Activated CD4-positive, CD25-positive, alpha-beta regulatory T cell treated with anti-CD3 and anti-CD28 coated beads, Interleukin-2, amount 50 U/mL, for 24 hours (primary cell): ENCODE measurements at regions not wholly inside any gene's neighbourhood (a gene's known extent, or its start where the extent isn't known, plus 50 kb on each side); places are given as distances from the start of the nearest gene placed in this dataset.

Experiments used
- ATAC-seq, 2 donors: fragments of 150-1000 bp; cut with Tn5 transposase; one replicate each; pipeline ENCODE4 v1.10.0; 2021; ENCODE audit warnings: mild to moderate bottlenecking in 1 of 2, moderate library complexity in 1 of 2

DNA sequence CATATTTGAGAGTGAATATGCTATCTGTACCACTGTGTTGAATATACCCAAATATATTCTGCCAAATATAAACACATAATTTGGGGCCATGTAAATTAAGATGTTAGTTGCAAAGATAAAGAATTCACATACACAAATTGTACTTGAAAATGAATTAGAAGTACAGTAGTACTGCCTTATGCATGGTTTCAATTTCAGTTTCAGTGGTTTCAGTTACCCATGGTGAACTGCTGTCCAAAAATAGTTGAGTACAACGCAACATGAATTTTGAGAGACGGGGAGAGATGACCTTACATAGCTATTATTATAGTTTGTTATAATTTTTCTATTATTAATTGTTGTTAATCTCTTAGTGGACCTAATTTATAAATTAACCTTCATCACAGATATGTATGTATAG, 1313.0 kb upstream of the FAM98A start:
- ATAC-seq, result no peak

DNA sequence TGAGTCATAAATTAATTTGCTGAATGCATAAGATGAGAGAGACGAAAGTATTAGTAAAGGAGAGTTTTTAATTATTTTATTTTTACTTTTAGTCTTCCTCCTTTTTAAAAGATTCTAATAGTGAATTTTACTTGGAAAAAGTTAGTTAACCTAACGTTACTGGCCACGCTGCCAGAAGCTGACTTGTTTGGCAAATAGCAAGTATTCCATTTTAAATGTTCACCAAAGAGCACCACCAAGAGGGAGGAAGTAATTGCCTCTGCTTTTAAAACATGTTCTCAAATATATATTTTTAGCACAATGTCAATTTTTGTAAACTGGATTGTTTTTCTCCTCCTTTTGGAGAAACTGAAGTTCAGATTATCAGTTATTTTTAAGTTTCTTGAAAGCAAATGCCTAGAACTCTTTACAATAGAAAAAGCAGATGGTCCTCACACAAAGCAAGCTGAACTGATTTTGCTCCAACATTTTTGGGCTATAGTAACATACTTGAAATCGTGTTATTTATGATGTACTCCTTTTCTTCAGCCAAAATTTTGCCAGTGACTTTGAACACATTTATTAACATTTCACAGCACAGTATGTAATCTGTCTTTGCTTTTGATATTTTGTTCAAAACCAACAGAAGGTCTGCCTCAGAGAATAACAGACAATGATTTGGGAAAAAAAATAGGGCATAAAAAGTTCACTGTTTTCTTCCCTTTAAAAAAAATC, 1311.0 kb upstream of the FAM98A start:
- ATAC-seq, result no peak

DNA sequence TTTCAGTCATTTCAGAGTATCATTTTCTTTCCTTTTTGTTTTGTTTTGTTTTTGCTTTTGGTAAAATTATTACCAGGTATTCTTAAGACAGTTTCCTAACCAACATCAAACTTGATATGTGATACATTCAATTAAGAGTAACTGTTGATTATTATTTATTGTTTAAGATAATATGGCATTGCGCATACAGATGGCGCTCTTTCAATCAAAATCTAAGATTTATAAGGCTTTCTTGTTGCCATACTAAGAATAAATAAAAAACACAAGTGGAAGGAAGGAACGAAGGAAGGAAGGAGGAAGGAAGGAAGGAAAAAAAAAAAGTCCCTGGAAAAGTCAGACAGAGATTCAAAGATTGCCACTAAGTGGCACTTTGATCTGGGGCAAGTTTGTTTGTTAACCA, 1308.7 kb upstream of the FAM98A start:
- ATAC-seq, result no peak

DNA sequence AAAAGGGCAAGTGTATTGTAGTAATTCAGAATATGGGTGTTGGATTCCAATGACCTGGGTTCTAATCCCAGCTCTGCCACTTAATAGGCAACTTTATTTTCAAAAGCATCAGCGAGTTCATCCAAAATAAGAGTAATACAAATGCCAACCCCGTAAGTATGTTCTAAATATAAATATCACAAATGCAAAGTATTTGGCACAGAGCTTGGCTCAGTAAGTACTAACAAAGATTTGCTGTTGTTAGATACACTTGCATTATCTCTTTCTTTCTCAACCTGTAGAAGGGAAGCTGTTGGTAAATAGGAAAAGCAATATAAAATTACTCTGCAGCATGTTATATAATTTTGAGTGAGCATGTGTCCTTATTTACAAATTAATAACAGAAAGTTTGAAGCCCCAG, 1302.6 kb upstream of the FAM98A start:
- ATAC-seq, result no peak

DNA sequence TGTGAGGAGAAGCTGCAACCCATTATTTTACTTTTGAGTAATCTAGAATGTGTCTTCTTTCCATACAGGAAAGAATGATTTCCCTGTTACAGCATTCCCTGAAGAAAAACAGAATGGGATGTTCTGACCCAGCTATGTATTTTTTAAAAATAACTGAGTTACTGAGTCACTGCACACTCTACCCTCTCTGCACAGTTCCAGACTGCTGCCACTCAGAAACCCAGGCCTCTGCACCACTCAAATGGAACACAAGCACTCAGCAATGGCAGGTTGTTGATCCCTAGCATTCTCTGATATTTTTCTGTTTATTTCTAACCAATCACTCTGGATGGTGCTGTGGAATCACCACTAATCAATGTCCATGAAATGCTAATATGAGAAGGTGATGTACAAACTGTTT, 1300.0 kb upstream of the FAM98A start:
- ATAC-seq, result no peak

DNA sequence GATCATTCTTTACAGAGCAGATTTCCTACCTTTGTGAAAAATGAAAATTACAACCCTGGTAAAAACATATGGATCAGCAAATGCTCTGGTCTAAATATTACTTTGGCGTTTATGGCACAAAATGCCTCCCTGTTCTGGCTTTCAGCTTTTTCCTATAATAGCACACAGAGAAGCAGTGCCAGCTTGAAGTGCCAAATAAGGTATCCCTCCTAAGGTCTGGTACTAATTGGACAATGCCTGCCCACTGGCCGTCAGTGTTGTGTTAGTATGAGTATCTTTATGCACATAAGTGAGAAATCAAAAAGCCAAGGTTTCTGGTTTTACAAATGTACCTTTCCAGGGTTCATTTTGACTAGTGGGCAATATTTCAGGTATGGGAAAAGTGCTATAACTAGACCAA, 1293.7 kb upstream of the FAM98A start:
- ATAC-seq, result no peak

DNA sequence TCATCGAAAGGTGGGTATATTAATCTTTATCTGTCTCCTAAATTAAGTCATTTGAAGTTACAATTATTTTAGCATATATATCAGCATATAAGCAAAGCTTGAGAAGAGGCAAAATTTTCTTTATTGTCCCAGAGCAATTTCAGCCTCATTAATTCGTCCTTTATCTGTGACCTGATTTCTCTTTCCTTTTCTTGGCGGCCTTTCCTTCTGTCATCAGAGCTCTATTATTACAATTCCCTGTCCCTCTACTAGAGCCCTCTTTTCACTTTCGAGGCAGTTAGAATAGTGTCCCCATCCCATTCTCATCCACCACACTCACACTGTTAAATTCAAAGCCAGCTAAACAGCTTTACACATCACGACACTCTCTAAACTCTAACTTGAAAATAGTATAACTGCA, 1293.2 kb upstream of the FAM98A start:
- ATAC-seq, result no peak

DNA sequence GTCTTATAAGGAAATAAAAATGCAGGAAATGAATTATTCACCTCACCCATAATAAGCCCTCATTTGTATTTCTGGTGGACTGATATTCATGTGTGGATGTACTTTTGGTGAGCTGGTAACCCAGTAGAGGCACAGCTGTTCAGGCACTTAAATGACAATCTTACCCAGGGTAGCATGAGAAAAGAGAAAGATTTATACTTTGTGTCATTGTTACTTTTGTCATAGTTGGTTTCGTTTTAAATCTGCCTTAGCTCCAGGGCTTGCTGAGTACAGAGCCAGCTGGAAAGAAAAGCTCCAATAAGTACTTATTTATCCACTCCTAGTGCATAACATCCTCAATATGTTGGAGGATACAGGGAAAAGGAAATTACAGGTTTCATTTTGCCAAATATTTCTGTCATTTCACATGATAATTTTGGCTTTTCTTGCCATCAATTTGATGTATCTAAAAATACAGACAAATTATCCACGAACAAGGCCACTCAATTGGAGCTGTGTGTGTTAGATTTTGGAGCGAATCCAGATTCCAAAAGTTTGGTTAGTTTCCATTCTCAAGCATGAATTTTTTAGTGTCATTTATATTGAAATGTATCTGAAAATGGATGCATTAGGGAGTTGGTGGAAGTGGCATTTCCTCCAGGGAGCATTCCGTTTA, 1276.1 kb upstream of the FAM98A start:
- ATAC-seq, result no peak

DNA sequence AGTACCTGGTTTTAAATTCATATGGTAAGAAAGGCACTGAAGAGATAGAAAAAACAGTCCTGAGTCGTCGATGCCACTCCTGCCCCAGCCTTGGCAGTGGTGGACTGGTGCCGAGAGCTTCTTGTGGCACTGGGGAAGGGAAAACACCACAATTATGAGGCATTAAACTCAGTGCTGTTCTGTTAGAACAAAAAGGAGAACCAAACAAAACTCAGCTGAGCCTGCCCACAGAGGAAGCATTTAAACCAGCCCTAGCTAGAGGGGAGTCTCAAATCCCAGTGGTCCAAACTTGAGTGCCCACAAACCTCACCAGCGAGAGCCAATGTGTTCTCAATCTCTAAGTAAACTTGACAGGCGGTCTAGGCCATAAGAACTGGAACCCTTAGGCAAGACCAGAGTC, 1254.5 kb upstream of the FAM98A start:
- ATAC-seq, result no peak

DNA sequence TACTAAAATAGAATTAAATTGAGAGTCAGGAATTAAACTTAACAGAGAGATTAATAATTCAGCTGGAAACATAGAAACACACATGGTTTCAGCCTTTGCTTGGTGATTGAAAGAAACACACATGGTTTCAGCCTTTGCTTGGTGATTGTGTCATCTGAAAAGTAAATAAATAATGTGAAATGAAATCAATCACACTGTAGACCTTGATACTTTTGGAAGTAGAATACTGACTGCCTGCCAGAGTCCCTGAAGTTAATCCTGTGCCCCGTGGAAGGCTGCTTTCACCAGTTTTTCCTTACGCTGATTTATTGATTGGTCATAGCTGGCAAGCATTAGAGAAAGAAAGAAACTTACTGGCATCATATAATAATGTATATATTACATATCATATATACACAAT, 1252.7 kb upstream of the FAM98A start:
- ATAC-seq, result no peak

DNA sequence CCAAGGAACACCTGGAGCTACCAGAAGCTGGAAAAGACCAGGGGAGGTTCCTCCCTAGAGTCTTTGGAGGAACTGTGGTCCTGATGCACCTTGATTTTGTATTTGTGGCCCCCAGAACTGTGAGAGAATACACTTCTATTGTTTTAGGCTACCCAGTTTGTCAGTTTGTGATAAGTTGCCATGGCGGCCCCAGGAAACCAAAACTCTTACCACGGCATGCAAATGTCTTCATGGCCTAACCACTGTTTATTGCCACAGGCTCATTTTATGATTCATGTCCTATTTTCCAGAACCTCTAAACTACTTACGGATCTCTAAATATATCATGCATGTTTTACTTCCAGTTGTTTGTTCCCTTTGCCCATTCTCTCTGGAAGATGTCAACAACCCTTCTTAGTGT, 1250.7 kb upstream of the FAM98A start:
- ATAC-seq, result no peak

DNA sequence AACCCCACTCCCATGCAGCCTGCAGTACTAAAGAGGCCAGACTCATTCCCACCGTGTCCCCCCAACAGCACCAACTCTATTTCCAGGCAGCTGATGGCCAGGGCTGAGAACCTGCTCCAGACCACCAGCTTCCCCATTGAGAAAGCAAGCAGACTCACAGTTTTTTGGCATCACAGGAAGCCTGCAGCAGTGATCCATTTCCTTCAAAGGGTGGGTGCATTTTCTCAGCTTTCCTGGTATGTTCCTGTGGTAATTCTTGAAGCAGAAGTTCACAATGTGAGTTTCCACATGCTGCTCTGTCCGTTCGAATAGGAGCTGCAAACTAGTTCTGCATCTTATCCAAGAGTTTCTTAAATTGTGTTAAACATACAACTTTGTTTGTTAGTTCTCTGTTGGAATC, 1249.6 kb upstream of the FAM98A start:
- ATAC-seq, result no peak

DNA sequence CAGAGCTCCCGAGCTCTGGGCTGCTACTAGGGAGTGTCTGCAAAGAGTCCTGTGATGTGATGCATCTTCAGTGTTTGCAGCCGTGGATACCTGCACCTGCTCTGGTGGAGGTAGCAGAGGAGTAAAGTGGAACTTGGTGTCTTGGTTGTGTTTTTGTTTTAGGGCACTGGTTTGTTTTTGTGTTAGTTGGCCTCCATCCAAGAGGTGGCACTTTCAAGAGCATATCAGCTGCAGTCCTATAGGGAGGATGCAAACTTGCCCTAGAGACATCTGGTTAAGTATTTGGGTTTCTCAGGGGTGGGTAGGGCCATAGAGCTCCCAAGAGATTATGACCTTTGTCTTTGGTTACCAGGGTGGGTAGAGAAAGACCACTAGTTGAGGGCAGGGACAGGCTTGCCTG, 1249.0 kb upstream of the FAM98A start:
- ATAC-seq, result no peak

DNA sequence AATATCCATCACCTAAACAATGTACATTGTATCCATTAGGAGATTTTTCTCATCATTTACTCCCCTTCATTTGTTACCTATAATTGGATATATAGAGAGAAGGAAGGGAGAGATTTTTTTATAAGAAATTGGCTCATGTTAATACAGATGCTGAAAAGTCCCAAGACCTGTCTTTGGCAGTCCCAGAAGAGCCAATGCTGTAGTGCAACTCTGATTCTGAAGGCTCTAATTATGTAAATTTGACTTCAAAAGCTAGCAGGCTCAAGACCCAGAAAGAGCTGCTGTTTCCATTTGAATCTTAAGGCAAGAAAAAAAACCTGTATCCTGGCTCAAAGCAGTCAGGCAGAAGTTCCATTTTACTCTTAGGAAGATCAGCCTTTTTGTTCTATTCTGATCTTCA, 1245.5 kb upstream of the FAM98A start:
- ATAC-seq, result no peak

DNA sequence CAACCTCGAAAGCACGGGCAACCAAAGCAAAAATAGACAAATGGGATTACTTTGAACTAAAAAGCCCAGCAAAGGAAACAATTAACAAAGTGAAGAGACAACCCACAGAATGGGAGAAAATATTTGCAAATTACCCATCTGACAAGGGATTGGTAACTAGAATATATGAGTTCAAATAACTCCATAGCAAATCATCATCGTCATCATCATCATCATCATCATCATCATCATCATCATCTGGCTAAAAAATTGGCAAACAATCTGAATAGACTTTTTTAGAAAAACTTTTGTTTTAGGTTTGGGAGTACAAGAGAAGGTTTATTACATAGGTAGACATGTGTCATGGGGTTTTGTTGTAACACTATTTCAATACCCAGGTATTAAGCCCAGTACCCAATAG, 1239.3 kb upstream of the FAM98A start:
- no peak for ATAC-seq

DNA sequence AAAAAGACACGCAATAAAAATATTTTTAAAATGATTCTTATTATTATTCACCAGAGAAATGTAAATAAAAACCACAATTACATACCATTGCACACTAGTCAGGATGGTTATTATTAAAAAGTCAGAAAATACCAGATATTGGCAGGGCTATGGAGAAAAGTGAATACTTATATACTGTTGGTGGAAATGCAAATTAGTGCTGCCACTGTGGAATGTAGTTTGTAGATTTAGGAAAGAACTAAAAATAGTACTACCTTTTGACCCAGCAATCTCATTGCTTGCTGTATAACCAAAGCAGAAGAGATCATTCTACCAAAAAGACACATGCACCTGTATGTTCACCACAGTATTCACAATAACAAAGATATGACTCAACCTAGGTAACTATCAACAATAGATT, 1237.3 kb upstream of the FAM98A start:
- ATAC-seq, result no peak

DNA sequence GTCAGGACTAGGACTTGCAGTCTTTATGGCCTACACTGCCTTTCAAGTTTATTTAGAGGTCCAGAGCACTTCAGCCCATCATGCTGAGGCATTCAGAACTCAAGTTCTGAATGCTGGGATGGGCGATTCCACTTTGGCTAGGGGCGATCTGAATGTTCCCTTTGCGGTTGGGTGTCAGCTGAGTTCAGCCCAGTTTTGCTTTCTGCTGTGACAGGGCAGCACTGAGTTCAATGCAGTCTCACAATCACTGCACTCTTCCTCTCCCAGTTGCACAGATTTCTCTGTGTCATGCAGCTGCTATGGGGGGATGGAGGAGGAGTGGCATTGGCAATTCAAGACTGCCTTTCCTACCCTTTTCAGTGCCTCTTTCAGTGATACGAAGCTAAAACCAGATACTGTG, 1232.0 kb upstream of the FAM98A start:
- ATAC-seq, result no peak

DNA sequence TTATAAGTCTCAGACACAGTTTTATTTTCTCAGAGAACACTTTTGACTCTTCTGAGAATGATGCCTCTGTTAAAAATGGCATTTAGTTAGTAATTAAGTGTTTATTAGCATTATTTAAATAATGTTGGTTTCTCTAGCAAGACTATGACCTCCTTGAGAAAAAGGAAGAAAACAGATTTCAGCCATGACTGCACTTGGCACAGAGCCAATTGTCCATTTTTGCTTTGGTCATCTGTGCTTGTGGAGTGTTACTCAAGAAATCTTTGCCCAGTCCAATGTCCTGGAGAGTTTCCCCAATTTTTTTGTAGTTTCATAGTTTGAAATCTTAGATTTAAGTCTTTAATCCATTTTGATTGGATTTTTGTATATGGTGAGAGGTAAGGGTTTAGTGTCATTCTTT, 1229.4 kb upstream of the FAM98A start:
- ATAC-seq, result no peak

DNA sequence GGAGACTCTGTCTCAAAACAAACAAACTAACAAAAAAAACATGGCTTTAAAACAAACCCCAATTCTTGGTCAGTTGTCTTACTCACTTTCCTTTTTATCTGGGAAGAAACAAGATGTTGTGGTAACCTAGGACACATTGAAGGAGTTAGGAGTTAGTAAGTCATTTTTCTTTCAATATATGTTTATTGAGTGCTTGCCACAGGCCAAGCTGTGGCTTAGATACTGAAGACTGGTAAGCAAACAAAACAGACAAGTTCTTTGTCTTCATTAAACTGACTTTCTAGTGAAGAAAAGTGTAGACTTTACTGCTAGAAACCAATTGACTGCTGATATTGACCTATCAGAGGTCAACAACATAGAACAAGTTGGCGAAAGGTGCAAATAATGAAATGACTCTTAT, 1228.3 kb upstream of the FAM98A start:
- ATAC-seq, result no peak

DNA sequence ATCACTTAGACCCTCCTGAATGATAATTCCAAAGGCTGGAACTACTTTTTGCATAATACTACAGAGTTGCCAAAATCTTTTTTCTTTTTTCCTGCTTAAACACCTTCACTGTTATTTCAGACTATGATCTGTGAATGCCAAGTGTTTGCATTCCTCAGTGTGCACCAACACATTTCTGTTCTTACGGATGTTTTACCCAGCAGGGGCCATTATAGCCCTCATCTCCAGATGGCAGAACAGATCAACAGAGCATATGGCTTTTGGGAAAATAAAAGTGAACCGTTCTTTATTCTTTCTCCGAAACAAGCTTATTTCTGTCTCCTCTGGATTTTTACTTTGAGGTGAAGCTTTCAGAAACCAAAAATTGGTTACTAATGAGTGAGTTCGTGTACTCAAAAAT, 1226.6 kb upstream of the FAM98A start:
- no peak for ATAC-seq

DNA sequence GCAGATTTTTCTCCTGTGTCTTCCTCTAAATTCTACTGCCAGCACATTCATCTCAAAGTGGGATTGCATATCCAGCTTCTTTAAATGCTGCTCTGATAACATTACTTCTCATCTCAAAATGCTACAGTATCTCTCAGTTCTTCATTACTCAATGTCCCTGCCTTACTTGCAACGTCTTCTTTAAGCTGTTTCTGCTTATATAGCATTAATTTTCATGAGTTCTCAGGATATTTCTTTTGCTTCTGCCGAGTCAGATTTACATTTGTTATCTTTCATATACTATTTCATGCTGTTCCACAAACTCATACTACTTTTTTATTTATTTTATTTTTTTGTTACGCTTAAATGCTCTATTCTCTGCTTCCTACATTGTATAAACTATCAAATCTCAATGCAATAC, 1223.5 kb upstream of the FAM98A start:
- ATAC-seq, result no peak

DNA sequence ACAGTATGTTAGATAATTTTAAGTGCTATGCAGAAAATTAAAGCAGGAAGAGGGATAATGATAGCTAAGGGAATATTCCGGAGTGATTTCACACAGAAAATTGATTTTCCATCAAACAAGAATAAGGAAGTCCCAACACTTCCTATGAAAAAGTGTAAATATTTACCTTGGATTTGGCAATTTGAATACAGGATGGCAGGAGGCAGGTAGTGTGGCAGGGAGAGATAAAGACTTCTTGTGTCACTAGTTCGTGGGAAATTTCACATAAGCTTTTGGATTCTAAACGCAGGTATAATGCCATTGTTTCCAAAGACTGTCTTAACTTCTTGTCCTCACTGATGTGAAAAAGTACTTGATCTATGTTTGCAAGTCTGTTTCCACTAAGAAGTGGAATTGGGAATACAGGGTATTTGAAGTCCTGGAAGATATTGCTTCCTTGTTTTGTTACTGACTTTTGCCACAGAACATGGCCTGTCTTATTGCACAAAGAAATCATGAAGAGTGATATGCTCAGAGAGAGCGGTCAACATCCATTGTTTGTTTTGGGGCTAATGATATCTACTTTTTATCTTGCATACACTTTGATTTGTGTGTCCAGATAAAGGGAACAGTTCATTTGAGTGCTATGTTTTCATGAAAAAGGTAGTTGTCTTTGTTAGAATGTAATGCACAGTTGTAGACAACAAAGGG, 1216.1 kb upstream of the FAM98A start:
- no peak for ATAC-seq

DNA sequence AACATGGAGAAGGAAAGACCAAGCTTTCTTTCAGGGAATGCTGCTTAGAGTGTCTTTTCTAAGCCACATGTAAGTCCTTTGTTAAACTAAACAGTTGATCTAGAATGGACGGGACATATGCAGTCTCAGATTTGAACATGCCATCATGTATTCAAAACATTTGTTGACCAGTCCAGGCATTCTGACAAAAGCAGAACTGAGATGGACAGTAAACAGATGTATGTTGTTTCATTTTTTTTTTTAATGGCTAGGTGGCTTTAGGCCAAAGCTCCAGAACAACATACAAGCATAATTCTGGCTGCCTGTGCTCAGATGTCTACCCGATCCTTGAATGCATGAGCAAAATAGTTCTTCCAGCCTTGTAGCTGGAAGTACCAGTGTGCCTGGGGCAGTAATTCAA, 1211.4 kb upstream of the FAM98A start:
- ATAC-seq, result no peak

DNA sequence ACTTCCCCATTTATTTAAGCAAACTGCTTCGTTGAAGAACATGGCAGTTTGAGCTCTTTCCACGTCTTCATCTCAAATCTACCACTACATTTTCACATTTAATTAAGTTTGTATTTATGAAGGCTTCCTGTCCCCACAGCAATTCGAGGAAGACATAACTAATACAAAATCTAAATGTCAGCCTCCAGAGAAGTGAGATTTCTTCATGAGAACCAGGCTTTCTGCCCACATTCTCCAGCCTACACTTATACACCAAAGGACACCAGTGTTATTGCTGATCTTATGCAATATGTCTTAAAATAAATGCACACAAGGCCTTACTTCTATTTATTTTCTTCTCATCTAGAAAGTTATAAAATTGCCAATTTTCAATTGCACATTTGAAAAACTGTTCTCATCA, 1209.3 kb upstream of the FAM98A start:
- ATAC-seq, result no peak
